Astrocyte of the hippocampus (primary cell): ENCODE measurements at regions not wholly inside any gene's neighbourhood (a gene's known extent, or its start where the extent isn't known, plus 50 kb on each side); places are given as distances from the start of the nearest gene placed in this dataset.

Experiments
- DNase-seq: peaks from one replicate; pipeline ENCODE4 v3.0.0; 2011; ENCODE audit warnings: low read depth, low spot score

DNA sequence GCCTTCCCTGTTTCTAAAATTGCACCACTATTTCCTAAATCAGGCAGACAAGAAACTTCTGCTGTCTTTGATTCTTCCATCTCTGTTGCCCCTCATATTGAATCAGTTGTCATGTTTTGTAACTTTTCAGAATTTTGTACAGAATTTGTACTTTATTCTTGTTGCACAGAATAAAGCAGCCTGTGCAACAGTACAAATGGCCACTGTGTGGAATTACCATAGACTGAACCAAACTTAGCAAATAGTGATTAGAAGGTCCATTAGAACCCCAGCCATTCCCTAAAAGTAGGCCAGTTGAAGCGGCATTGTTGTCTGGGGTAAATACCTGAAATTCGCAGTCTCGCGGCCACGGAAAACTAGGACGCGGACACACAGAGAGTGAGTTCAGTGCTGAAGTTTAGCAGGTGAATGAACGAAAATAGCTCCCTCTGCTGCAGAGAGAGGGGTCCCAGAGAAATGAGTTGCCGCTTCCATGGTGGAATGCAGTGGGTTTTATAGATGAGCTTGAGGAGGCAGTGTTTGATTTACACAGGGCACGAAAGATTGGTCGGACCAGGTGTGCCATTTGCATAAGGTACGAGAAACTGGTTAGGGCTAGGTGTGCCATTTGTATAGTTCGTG, 71.8 kb downstream of the C4orf33 start:
- DNase-seq: peak; percentile 7

DNA sequence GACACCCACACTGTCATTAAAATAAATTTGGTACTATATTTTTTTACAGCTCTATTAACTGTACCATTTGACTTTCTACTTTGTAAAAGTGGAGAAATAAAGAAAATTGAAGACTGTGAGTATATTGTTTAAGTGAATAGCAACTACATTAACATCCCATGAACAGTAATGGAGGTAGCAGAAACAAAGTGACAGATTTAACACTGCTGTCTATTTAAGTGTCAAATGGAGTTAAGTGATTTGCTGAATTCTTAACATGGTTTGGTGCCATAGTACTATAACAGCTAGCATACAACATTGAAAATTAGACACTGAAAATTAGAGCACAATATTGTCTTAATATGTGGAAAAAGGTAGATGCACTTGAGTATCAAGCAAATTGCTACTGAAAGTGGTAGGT, 76.2 kb downstream of the C4orf33 start:
- no peak for DNase-seq

DNA sequence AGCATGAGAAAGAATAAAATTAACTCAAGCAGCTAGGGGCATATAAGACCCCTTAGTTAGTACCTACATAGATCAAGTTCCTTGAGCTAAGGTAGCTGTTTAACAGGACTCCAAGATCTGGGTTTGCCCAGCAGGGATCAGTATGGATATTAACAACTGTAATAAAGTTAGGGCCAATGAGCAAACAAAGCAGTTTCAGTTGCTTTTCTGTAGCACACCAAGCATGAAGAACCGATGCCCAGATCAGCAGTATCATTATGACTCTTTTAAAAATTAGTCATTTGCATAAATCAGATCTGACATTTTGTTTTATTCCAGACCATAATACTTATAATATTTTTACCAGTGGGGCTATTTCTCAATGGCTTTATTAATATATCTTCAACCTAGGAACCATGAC, 80.9 kb downstream of the C4orf33 start:
- DNase-seq: no peak

DNA sequence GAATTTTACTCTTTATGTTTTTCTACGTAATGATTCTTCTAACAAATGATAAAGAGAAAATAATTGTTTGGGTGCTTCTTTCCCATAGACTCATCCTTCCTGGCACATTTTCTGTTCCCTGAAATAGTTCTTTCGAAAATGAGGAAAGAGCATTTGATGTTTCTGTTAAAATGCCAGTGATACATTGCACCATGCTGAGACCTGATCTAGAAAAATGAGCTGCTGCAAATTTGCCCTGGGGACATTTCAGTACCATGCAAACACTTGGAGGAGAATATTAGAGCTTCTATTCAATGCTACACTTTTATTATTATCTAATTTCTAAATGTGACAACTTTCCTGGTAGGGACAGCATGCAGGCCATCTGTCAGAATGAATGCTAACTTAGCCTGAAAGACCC, 83.3 kb downstream of the C4orf33 start:
- DNase-seq: no peak

DNA sequence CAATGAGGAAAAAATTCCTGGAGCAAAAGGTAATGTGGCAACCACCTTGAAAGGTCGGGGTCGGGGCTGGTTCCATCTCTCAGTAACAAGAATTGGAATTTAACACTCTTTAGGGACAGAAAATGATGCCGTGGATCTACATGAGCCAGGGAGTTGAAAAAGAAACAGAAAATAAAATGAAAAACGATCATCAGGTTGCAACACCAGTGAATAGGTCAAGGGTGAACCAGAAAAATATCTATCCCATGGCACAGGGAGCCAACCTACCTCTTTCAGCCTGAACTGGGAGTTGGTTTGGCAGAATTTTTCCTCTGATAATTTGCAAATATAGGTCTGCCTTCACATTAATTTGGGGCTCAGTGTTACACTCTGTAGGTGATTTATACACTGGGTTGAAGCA, 93.7 kb downstream of the C4orf33 start:
- no peak for DNase-seq

DNA sequence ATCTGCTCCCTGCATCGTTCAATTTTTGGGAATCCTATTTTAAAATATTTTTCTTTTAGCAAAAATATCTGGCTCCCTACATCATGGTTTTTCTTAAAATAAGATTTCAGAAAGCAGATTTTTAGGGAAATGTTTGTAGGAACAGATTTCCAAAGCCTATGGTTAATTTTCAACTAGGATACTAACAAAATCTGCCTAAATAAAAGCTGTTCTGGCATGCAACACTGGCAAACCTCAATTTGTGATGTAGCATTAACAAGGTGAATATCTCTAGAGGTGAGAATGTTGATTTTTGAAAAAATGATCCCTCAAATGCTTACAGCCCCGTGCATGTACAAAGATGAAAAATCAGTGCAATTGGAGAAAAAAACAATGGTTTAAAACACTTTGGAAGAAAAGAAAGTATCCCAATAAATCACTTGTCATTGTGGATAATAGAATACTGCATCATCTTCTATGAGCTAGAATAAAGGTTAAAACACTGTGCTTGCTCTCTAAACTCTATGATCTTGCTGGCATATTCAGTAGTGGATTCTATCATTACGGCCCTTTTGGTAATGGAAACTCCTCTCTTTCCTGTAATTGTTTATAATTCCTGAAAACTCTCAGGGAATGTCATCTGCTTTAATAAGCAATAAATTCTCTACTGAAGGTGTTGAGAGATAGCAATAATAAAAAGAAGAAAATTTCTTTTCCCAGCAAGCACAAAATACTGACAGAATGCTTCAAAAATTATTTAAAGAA, 97.6 kb downstream of the C4orf33 start:
- no peak for DNase-seq

DNA sequence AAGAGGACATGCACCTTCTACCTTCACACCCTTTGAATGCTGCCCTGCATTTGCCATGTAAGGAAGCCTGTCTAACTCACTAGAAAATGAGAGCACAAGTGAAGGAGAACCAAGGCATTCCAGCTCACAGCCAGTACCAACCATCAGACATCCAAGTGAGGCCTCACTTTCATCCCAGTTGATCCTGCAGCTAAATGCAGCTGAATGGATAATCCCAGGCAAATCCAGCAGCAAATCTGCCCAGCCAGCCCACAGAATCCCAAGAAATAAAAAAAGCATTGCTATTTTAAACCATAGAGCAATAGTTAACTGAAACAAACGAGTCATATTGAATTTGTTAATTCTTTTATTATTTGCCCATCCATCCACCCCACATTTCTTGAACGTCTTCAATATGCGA, 112.5 kb downstream of the C4orf33 start:
- no peak for DNase-seq

DNA sequence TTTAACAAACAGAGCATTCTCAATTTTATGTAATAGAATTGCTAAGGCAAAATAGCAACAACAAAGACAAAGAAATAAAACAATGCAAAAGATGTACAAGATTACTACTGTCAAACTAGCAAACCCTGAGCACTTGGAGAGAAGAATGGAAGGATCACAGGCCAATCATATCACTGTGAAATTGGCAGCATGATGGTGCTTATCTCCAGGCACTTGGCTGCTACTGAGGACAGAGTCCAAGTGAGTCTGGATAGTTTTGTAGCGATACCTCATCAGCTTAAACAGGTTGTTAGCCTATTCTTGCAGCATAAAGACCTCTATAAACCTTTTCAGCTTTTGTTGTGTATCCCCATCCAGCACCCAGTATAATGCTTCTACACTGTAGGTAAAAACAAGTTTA, 117.7 kb downstream of the C4orf33 start:
- no peak for DNase-seq

DNA sequence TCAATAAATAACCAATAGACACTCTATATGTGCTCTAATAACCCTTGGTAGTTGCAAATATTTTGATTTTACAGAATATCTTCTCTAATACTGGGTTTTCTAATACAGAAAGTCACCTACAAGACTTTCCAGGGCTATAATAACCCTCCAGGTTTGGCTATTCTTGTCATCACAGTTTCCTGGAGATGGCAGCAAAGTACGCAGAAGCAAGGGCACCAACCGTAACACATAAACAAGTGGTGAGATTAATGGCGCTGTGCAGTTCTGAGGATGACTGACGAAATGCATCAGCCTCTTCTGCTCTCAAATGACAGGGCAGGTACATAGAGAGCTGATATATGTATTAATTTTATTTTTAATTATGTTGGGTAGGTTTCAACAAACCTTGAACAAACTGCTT, 122.4 kb downstream of the C4orf33 start:
- peak; percentile 28 for DNase-seq

DNA sequence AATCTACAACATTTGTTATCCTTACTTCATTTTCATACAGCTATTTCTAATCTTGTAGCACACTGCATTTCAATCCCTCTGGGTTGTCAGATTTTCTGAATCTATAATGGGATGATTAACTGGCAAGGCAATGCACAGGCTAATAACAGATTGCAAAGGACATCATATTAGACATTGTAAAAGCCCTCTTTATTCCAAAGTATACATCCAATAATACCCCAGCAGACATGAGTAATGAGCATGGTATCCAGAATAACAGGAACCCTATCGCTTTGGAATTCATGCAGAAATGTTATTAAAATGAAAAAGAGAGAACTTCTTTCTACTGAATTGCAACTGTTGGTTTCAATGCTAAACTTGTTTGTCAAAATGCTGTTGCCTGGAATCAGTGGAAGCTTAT, 122.9 kb downstream of the C4orf33 start:
- DNase-seq: peak; percentile 56

DNA sequence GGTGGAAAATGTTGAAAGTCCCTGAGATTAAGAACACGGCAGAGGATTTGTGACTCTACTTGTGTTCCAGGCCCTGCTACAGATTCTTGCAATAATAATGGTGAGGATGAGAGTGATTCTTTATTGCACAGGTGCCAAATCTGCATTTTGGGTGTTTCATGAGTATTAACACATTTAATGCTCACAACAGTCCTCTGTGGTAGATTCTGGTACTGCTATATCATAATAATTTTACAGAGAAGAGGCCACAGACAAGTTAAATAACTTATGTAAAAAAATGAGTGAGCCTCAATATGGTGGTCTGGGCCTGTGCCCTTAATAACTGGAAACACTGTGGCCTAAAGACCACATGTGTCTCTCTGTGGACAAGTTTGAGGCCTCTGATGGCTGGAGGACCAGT, 124.3 kb downstream of the C4orf33 start:
- DNase-seq: no peak

DNA sequence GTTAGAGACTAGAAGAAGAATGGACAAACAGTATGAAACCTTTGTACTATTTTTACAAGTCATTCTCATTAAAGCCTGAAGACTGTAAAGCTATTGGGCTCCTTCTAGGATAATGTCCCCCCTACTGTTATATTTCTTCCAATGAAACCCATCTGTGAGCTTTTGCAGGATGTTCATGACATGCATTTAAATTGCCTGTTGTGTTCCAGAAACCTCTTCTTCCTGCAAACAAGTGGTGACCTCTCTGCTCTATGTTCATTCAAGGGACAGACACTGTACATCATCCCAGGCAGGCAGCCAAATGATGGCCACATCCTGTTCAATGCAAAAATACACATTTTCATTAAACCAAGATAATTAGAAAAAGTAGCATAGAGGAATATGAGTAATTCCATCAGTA, 128.0 kb downstream of the C4orf33 start:
- DNase-seq: no peak

DNA sequence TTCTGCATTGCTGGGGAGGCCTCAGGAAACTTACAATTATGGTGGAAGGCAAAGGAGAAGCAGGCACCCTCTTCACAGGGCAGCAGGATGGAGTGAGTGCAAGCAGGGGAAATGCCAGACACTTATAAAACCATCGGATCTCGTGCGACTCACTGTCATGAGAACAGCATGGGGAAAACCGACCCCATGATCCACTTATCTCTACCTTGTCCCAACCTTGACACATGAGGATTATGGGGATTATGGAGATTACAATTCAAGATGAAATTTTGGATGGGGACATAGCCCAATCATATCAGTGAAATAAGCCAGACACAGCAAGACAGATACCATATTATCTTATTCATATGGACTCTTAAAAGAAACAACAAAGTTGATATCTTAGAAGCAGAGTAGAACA, 134.9 kb downstream of the C4orf33 start:
- DNase-seq: no peak

DNA sequence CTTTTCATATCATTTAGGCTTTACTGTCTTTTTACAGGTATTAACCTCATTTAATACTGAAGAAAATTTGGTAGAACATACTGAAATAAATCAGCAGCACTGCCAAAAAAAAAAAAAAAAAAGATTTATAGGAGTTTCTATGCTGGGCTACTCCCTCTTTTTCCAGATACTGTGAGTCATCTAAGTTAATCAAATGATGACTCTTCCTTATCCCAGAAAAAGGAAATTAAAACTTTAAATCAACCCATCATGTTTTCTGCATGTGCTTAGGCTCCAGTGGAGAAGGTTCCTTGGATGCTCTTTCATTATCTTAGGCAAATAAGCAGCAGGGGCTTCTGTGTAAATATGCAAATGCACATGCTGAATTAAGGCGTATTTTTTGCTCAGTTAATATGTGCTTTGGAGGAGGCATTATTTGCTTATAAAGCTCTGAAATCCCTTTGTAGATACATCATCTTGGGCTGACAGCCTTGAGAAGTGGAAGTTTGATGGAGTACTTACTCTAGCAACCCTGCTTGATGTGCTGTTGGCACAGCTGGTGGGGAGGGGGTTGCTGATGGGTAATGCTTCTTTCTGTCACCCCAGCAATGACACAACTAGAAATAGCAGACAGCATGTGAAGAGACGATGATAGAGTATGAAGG, 136.1 kb downstream of the C4orf33 start:
- DNase-seq: no peak

DNA sequence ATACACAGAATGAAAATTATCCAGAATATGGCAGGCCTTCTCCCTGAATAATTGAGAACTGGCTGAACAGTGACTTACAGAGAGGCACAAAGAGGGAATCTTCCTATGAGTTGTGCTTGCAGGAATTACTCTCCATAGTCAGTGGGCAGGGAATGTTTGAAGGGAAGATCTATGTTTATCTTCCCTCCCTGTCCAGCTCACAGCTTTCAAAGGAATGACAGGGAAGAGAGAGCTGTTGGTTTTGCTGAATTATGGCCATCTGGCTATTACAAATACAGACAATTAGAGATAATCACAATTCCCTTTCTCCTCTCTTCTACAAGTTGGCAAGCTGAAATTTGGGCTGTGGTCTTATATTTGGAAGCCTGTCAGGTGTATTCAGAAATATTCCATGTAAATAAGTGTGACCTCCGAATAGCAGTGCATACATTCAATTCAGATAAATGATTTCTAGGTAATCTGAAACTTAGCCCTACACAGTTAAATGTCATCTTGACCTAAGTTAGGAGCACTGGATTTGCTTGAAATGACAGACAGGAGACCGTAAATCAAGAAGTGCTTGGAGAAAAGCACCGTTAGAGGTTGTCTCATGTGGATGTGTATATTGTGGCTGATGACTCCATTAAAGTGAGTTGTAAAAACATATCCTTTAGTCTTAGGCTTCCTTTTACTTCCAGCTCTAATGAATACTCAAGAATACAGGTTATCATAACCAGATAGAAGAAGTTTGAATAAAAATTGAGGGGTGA, 136.8 kb downstream of the C4orf33 start:
- no peak for DNase-seq

DNA sequence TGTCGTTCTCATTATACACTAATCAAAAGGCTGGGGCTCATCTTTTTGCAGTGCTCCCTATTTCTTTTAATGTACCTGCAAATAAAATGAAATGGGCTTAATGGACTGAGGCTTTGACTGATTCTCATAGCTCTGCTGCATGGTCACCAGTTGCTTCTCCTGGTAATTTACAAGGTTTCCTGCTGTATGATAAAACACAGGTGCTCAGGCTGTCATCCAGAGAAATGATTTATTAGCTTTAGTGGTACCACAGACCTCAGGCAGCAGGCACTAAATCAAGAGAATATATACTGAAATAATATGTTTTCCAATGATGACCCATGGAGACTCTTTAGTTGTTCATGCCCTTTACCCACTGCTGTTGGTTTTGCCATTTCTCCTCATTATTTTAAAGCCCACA, 137.7 kb downstream of the C4orf33 start:
- no peak for DNase-seq

DNA sequence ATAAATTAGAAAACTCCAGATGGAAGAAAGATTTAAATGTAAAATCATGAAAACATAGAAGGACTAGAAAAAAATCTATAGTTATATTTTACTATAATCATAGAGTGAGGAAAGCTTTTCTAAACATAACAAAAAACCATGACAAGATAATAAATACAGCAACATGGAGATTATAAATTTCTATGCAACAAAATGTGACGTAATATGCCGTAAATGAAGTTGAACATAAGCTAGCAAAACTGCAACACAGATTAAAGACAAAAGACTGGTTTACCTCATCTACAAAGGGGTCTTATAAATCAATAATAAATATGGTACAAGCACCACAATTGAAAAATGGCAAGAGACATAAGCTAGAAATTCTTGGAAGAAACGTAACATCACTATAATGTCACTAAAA, 140.4 kb downstream of the C4orf33 start:
- no peak for DNase-seq

DNA sequence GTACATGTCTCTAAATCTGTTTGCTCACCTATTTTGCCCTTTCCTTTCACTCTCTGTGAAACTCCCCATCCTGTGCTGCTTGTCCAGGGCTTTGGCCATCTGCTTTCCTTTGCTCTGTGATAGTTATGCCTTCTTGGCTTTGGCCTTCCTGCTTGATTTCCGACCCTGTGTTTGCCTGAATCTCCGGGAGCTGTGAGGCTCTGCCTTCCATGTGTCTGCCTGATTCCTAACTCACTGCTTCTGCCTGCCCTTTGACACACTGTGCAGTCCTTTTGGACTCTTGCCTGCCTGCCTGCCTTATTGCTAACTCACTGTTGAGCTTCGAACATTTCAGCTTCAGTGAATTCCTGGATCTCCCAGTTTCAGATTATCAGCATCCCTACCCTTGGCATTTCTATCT, 143.1 kb downstream of the C4orf33 start:
- DNase-seq: peak; percentile 7

DNA sequence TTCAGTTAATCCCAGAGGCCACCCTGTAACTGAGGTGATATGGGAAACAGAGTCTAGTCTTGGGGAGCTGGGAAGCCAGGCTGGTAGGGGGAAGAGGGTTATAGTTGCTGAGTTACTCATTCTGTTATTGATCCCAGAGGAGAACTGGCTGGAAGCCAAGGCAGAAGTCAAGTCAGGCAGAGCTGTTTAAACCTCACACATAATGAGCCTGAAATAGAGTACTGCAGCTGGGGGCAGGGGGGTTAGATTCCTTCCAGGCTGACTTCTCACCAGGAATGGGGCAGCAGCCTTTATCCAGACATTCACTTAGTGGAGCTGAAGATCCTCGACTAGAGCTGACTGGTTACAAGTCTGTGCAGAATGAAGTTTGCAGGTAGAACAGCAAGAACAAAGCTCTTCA, 144.9 kb downstream of the C4orf33 start:
- DNase-seq: peak; percentile 46

DNA sequence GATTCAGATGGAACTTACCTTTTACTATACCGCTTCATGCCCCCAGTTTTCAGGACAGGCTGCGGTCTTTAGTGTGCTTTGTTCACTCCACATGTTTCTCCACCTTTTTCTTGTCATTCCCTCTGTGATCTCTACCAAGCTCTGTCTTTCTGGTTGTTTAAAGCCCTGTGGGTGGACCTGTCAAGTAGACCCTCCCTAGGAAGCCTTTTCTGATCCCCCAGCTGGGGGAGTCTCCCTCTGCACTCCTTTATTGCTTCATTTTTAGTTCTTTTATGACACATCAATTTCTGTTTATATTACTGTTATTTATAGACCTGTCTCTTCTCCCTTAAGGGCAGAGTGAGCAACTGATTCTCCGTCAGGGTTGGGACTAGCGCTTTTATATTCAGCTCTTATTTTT, 150.2 kb downstream of the C4orf33 start:
- DNase-seq: no peak

DNA sequence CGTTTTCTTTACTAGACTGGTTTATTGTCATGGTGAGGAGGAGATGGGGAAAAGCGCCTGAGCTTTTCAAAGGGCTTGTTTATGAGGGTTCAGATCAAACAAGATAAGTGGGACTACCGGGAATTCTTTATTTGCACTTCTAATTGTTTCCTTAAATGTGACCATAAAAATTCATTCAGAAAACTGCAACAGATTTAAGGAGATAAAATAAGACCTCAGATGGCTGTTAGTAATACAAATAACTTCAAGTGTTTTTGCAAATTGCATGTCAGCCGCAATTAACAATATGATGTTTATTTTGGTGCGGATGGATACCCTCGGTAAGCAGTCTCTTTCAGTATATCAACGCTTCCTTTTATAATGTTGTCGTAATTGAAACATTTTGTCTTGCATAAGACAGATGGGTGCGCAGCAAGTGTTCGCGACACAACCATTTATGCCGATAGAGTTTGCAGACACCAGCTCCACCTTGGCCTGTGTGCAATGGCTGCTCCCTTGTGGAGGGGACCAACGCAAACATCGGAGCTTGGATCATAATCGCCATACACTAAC, 151.0 kb downstream of the C4orf33 start:
- DNase-seq: no peak

DNA sequence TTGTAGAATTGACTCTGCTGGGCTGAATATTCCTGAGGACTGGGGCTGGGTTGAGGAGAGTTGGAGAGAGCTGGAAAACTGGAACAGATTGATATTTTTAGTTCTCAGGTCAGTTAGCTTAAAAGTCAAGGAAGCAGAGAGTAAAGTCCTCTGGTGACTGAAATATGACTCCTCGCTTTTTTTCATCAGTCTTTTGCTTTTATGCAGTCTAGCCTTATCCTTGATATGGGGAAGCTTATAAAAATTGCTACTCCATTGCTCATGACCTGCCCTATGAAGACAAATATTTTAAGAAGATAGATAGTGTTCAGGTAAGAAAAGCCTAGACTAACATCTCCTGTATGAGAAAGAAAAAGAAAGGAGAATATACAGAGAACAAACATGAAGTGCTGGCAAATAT, 152.7 kb downstream of the C4orf33 start:
- DNase-seq: no peak
